GM19025 (cell line): ENCODE measurements at regions not wholly inside any gene's neighbourhood (a gene's known extent, or its start where the extent isn't known, plus 50 kb on each side); places are given as distances from the start of the nearest gene placed in this dataset.
"Not testable (repeated sequence)": the region's sequence is repeated elsewhere in the genome, so short reads cannot be mapped to it uniquely, and the experiment has no call there.

Experiments
- ATAC-seq: cut with Tn5 transposase; IDR thresholded peaks from one replicate; pipeline ENCODE4 v1.9.1; 2021; ENCODE audit warnings: mild to moderate bottlenecking, low read depth, moderate library complexity; ENCODE audit not compliant: unreplicated experiment

- ATAC-seq, result no peak
Measured at GRCh38 chr1:187655104-187655503, 826.4 kb downstream of the PLA2G4A start.

- no peak for ATAC-seq
Measured at GRCh38 chr1:187665483-187665882, 836.7 kb downstream of the PLA2G4A start.

DNA sequence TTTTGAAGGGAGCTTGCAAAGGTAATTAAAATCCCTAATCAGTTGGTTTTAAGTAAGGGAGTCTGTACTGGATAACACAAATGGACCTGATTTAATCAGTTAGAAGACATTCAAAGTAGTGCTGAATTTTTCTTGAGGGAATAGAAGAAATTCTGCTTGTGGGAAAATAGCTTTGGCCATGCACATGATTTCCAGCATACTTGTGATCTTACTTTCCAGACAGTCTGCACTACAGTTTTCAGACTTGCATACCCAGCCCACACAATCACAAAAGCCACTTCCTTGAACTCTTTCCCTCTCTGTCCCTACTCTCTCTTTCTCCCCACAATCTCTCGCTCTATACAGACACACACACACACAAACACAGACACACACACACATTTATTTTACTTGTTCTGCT lies 852.1 kb downstream of the PLA2G4A start:
- no peak for ATAC-seq

DNA sequence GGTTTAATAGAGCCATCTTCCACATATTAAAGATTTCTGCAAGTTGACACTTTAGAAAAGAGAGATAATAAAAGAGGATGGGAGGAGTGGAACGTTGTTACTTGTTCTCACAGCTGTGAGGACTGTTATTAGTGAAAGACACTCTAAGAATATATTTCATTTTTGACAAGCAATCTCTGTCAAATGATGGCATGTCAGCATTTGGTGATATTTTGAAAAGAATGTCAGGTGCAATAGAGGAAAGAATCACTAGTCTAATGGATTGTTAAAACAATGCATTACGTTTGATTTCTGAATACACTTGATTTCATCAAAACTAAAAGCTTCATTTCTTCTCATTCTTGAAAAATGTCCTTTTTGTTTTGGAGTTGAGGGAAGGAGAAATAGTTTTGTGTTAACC lies 853.4 kb downstream of the PLA2G4A start:
- no peak for ATAC-seq

DNA sequence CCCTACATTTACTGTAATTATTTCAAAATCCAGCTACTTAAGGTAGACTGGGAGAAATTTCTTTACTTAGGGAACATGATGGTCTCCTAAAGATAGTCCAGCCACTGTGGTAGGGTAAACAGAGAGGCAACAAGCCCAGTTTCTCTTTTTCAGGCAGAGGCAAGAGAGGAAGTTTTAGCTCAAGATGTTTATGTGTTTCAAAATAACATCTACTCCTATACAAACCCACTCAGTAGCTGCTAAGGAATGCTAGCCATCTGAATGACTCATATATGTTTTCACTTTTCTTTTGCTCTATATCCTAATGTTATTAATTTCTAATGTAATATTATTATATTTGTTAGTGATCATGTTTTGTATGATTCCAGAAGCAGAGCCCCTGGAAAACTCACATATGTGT lies 856.6 kb downstream of the PLA2G4A start:
- no peak for ATAC-seq

DNA sequence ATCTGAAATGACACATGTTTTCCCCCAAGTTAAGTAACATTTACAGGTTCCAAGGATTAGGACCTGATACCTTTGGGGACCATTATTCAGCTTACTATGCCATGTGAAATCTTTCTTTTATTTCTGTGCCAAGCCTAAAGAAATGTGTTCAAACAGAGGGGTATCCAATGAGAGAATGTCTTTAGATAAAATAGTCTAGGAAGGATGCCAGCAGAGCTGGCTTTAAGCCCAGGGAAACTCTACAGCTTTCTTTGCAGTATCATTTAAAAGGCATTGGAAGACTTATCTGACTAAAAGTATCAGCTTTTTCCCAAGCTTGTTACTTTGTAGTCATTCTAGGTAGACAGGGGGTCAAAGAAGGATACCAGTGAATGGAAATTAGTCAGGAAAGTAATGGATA lies 860.4 kb downstream of the PLA2G4A start:
- ATAC-seq, result no peak

- ATAC-seq, result no peak
Measured at GRCh38 chr1:187691439-187691838, 862.7 kb downstream of the PLA2G4A start.

DNA sequence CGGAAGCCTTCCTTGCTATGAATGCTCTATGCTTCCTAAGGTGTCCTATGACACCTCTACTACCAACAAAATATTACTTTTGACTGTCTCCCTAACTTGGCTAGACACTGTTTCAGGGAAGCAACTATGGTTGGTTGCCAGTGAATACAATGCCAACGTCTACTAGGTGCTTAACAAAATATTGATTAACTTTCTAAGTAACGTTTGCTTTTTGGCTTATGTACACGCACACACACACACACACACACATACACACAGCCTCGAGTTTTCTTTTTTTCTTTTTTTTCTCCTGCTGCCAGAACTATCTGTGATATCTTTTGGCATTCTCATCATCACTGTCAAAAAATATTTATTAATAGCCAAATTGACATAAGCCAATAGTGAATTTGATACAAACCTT lies 864.0 kb downstream of the PLA2G4A start:
- ATAC-seq, result no peak

- no peak for ATAC-seq
Measured at GRCh38 chr1:187696073-187696472, 867.3 kb downstream of the PLA2G4A start.

GRCh38 chr1:187703138-187704130 lies 874.7 kb downstream of the PLA2G4A start:
- ATAC-seq, result not testable (repeated sequence)

- no peak for ATAC-seq
Measured at GRCh38 chr1:187714470-187714869, 885.7 kb downstream of the PLA2G4A start.

DNA sequence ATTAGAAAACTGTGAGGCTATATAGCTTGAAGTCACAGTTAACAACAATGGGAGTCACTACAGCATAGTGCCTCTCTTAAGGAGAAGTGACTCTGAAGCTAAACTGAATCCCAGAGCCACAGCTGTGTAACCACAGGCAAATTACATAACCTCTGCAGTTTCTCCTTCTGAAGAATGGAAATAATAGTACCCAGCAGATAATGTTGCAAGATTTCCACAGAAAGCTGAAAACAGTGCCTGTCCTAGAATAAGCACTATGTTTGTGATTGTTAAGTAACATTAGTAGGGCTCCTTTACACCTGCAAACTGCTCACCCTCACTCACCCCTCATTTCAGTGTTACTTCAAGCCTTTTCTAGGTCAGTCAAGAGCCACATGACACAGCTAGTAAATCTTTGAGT lies 886.7 kb downstream of the PLA2G4A start:
- ATAC-seq, result no peak

- ATAC-seq, result no peak
Measured at GRCh38 chr1:187716160-187716559, 887.4 kb downstream of the PLA2G4A start.

- no peak for ATAC-seq
Measured at GRCh38 chr1:187718527-187718926, 889.8 kb downstream of the PLA2G4A start.

GRCh38 chr1:187721216-187721615 lies 892.5 kb downstream of the PLA2G4A start:
- no peak for ATAC-seq

- no peak for ATAC-seq
Measured at GRCh38 chr1:187725216-187725615, 896.5 kb downstream of the PLA2G4A start.

DNA sequence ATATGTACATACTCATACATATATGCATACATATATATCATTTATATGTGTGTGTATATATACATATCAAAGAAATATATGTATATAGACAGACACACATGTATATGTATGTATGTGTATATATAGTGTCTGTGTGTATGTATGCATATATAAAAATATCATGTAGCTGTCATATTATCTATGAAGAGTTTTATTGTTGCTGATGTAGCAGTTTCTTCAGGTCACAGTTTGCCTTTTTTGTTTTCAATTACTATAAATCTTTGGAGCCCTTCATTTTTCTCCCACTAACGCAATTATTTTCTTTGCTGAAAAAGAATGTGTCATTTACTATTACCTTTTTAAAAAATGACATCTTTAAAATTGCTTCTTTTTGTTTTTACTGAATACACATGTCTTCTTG lies 904.5 kb downstream of the PLA2G4A start:
- no peak for ATAC-seq

DNA sequence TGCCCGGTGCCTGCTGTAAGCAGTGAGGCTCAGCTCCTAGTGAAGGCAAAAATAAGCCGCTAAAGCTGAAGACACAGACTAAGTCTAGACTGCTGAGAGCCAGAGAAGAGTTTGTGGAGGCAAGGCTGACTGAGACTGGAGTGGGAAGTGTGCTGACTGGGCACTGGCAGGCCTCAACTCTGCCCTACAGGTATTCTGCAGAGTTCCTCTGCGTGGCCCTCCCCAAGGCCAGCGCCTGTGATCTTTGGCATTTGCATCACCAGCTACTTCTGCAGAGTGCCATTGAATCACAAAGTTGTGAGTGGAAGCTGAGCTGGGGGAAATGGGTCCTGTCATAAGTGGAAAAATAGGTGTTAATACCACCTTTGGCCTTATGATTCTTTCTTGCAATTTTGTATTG lies 905.7 kb downstream of the PLA2G4A start:
- ATAC-seq, result no peak

DNA sequence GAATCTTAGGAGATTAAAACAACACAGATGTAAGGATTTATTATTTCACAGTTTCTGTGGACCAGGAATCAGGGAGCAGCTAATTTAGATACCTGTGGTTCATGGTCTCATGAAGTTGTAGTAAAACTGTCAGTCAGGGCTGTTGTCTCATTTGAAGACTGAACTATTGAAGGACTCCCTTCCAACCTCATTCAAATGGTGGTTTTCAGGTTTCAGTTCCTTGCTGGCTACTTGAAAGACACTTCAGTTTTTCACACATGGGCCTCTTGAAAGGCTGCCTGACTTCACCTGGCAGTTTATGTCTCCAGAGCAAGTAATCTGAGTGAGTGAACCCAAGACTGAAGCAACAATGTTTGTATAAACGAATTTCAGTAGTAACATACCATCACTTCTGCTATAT lies 915.9 kb downstream of the PLA2G4A start:
- ATAC-seq, result peak; percentile 86

DNA sequence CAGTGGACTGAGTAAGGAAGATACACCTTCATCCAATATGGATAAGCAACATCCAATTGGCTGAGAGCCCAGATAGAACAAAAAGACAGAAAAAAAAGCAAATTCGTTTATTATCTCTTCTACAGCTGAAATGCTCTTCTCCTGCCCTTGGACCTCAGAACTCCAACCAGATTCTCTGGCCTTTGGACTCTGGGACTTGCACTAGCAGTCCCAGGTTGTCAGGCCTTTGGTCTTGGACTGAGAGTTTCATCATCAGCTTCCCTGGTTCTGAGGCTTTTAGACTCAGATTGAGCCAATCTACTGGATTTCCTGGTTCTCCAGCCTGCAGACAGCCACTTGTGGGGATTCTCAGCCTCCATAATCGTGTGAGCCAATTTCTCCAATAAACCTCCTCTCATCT lies 926.8 kb downstream of the PLA2G4A start:
- no peak for ATAC-seq

DNA sequence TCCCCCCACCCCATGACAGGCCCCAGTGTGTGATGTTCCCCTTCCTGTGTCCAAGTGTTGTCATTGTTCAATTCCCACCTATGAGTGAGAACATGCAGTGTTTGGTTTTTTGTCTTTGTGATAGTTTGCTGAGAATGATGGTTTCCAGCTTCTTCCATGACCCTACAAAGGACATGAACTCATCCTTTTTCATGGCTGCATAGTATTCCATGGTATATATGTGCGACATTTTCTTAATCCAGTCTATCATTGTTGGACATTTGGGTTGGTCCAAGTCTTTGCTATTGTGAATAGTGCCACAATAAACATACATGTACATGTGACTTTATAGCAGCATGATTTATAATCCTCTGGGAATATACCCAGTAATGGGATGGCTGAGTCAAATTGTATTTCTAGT lies 927.9 kb downstream of the PLA2G4A start:
- ATAC-seq, result not testable (repeated sequence)

GRCh38 chr1:187759825-187760333 lies 931.1 kb downstream of the PLA2G4A start:
- no peak for ATAC-seq
